Endodermal cell (in vitro differentiated cells): ENCODE measurements at regions not wholly inside any gene's neighbourhood (a gene's known extent, or its start where the extent isn't known, plus 50 kb on each side); places are given as distances from the start of the nearest gene placed in this dataset.

Experiments
- DNase-seq: peaks from one replicate; pipeline ENCODE4 v3.0.0-alpha.2; 2017
- H3K27ac ChIP-seq: 2 replicates; pipeline ENCODE4 v1.5.1; 2013; ENCODE audit warnings: mild to moderate bottlenecking, low read depth, low read length, moderate library complexity
- H3K27me3 ChIP-seq: 2 replicates; pipeline ENCODE4 v1.6.1; 2013; ENCODE audit warnings: mild to moderate bottlenecking, low read length, moderate library complexity; ENCODE audit not compliant: insufficient read depth, control insufficient read depth, poor library complexity, severe bottlenecking
- H3K36me3 ChIP-seq: 2 replicates; pipeline ENCODE4 v1.7.0; 2013; ENCODE audit warnings: mild to moderate bottlenecking, low read length, moderate library complexity; ENCODE audit not compliant: control insufficient read depth, insufficient read depth
- H3K4me1 ChIP-seq: one replicate; pipeline ENCODE4 v1.7.0; 2013; ENCODE audit warnings: low read length; ENCODE audit not compliant: control insufficient read depth, insufficient read depth
- H3K4me3 ChIP-seq: 2 replicates; pipeline ENCODE4 v1.5.1; 2013; ENCODE audit warnings: mild to moderate bottlenecking, low read length, moderate library complexity
- H3K9ac ChIP-seq: 2 replicates; pipeline ENCODE4 v1.6.1; 2013; ENCODE audit warnings: mild to moderate bottlenecking, low read length, moderate library complexity; ENCODE audit not compliant: poor library complexity, severe bottlenecking; ENCODE audit errors: extremely low read depth
- H3K9me3 ChIP-seq: 2 replicates; pipeline ENCODE4 v1.6.1; 2013; ENCODE audit warnings: mild to moderate bottlenecking, low read length, moderate library complexity; ENCODE audit not compliant: control insufficient read depth
- H3K27ac Mint-ChIP-seq: 2 replicates; pipeline ENCODE4 v1.8.0; 2020; ENCODE audit warnings: mixed read lengths
- H3K27me3 Mint-ChIP-seq: 2 replicates; pipeline ENCODE4 v1.8.0; 2021; ENCODE audit warnings: mild to moderate bottlenecking, mixed read lengths; ENCODE audit not compliant: insufficient read depth
- H3K36me3 Mint-ChIP-seq: 2 replicates; pipeline ENCODE4 v1.8.0; 2020; ENCODE audit warnings: low read depth, mixed read lengths
- H3K4me1 Mint-ChIP-seq: 2 replicates; pipeline ENCODE4 v1.8.0; 2020; ENCODE audit warnings: mixed read lengths
- H3K4me3 Mint-ChIP-seq: 2 replicates; pipeline ENCODE4 v1.8.0; 2020; ENCODE audit warnings: mild to moderate bottlenecking, moderate library complexity, mixed read lengths
- H3K9me3 Mint-ChIP-seq: 2 replicates; pipeline ENCODE4 v1.8.0; 2020; ENCODE audit warnings: mild to moderate bottlenecking, mixed read lengths
- CTCF ChIP-seq: fragments of 200-600 bp; sonication (generic); conservative IDR thresholded peaks from 2 replicates; pipeline ENCODE4 v1.5.0; 2021; ENCODE audit warnings: antibody characterized with exemption, mild to moderate bottlenecking
- WGBS, 2 experiments: methylation state at CpG; one replicate each; pipeline versions ENCODE4 v1.1.5 to v1.1.7; 2013; ENCODE audit warnings: missing lambda C conversion rate in 2 of 2, mixed read lengths in 1 of 2; ENCODE audit not compliant: insufficient coverage in 1 of 2, insufficient read length in 1 of 2; 5-methylcytosine and 5-hydroxymethylcytosine counted together

- H3K36me3 Mint-ChIP-seq = no peaks in the 10 kb centered on the region
- no peak for DNase-seq
- no peak overlapping the region for H3K27ac Mint-ChIP-seq
- WGBS, 2 experiments = 86 to 100% methylated on average over 1 to 2 of the region's 2 CpGs
- Histone ChIP-seq H3K4me3 (no peak overlapping the region), H3K27me3 (no peaks in the 10 kb centered on the region), H3K9me3 (no peaks in the 10 kb centered on the region), H3K27ac (no peak overlapping the region), H3K36me3 (no peaks in the 10 kb centered on the region), H3K4me1 (no peaks in the 10 kb centered on the region), H3K9ac (no peak overlapping the region)
- TF ChIP-seq CTCF = no peak
- no peaks in the 10 kb centered on the region for H3K4me1 Mint-ChIP-seq
- no peak overlapping the region for H3K4me3 Mint-ChIP-seq
- no peaks in the 10 kb centered on the region for H3K27me3 Mint-ChIP-seq
- no peaks in the 10 kb centered on the region for H3K9me3 Mint-ChIP-seq
Measured at GRCh38 chr2:147088871-147089270, 756.0 kb upstream of the ACVR2A start.

- Mint-ChIP-seq H3K4me1 (no peaks in the 10 kb centered on the region), H3K4me3 (no peak overlapping the region), H3K36me3 (no peaks in the 10 kb centered on the region), H3K9me3 (no peaks in the 10 kb centered on the region), H3K27me3 (no peaks in the 10 kb centered on the region), H3K27ac (no peak overlapping the region)
- no peaks in the 10 kb centered on the region for H3K27me3 ChIP-seq
- H3K9ac ChIP-seq = no peak overlapping the region
- no peak for DNase-seq
- no peak for TF ChIP-seq CTCF
- no peak overlapping the region for H3K4me3 ChIP-seq
- no peaks in the 10 kb centered on the region for H3K36me3 ChIP-seq
- no peaks in the 10 kb centered on the region for H3K4me1 ChIP-seq
- H3K9me3 ChIP-seq = no peaks in the 10 kb centered on the region
- 67 to 98% methylated on average over 1 to 2 of the region's 2 CpGs for WGBS, 2 experiments
- H3K27ac ChIP-seq = no peak overlapping the region
Measured at GRCh38 chr2:147086715-147087114, 758.1 kb upstream of the ACVR2A start.

- no peak overlapping the region for H3K4me3 Mint-ChIP-seq
- no peaks in the 10 kb centered on the region for H3K27me3 Mint-ChIP-seq
- no peaks in the 10 kb centered on the region for H3K4me1 Mint-ChIP-seq
- TF ChIP-seq CTCF = no peak
- 88 to 94% methylated on average over 3 to 4 of the region's 4 CpGs for WGBS, 2 experiments
- Histone ChIP-seq H3K27ac (no peak overlapping the region), H3K4me3 (no peak overlapping the region), H3K9ac (no peak overlapping the region), H3K36me3 (no peaks in the 10 kb centered on the region), H3K27me3 (no peaks in the 10 kb centered on the region), H3K4me1 (no peaks in the 10 kb centered on the region), H3K9me3 (no peaks in the 10 kb centered on the region)
- H3K27ac Mint-ChIP-seq = no peak overlapping the region
- DNase-seq = no peak
- no peaks in the 10 kb centered on the region for H3K36me3 Mint-ChIP-seq
- H3K9me3 Mint-ChIP-seq = no peaks in the 10 kb centered on the region
Measured at GRCh38 chr2:147083664-147084063, 761.2 kb upstream of the ACVR2A start.
